Activated CD8-positive, alpha-beta T cell treated with anti-CD3 and anti-CD28 coated beads for 36 hours (primary cell): ENCODE measurements at regions not wholly inside any gene's neighbourhood (a gene's known extent, or its start where the extent isn't known, plus 50 kb on each side); places are given as distances from the start of the nearest gene placed in this dataset.

Source experiments
- ATAC-seq: fragments of 200-7000 bp; cut with Tn5 transposase; one replicate; pipeline ENCODE4 v1.10.0; 2021; ENCODE audit warnings: mild to moderate bottlenecking, moderate library complexity
- CTCF ChIA-PET: fragments of 350-600 bp; sonication (Branson Sonifier 250); formaldehyde crosslinking; loops from one replicate; lab custom pipeline; 2021; ENCODE audit warnings: antibody characterized with exemption; lab: Charles Lee
- POLR2A ChIA-PET: fragments of 350-600 bp; sonication (Branson Sonifier 250); formaldehyde crosslinking; loops from one replicate; lab custom pipeline; 2021; ENCODE audit warnings: antibody characterized with exemption; lab: Charles Lee
- DNase-seq: peaks from one replicate; pipeline ENCODE4 v3.0.0-alpha.2; 2020
- H3K27ac Mint-ChIP-seq: one replicate; pipeline ENCODE4 v1.8.0; 2021; ENCODE audit warnings: mild to moderate bottlenecking, mixed read lengths
- H3K27me3 Mint-ChIP-seq: one replicate; pipeline ENCODE4 v1.8.0; 2021; ENCODE audit warnings: mixed read lengths
- H3K36me3 Mint-ChIP-seq: one replicate; pipeline ENCODE4 v1.8.0; 2021; ENCODE audit warnings: low read depth, mixed read lengths
- H3K4me1 Mint-ChIP-seq: one replicate; pipeline ENCODE4 v1.8.0; 2021; ENCODE audit warnings: low read depth, mixed read lengths
- H3K4me3 Mint-ChIP-seq: one replicate; pipeline ENCODE4 v1.8.0; 2021; ENCODE audit warnings: mild to moderate bottlenecking, moderate library complexity, mixed read lengths
- H3K9me3 Mint-ChIP-seq: one replicate; pipeline ENCODE4 v1.8.0; 2021; ENCODE audit warnings: mixed read lengths
- CTCF ChIP-seq: fragments of 200-600 bp; IDR thresholded peaks from one replicate; pipeline ENCODE4 v1.8.0; 2022; ENCODE audit warnings: antibody characterized with exemption, mild to moderate bottlenecking
- intact Hi-C: fragments of 100-400 bp; cut with micrococcal nuclease; formaldehyde crosslinking; loops from one replicate; pipeline ENCODE4 v1.10.0; 2022

GRCh38 chr4:34935739-34936138, 1308.6 kb downstream of the ARAP2 start:
- no peak for TF ChIP-seq CTCF
- ChIA-PET POLR2A (no interaction called here), CTCF (no interaction called here)
- intact Hi-C loops: no loop called here
- H3K27ac Mint-ChIP-seq: no peak overlapping the region
- H3K9me3 Mint-ChIP-seq: peaks cover 8% of the 10 kb centered on the region
- ATAC-seq (no peak), DNase-seq (no peak)
- H3K27me3 Mint-ChIP-seq: no peaks in the 10 kb centered on the region
- H3K36me3 Mint-ChIP-seq: no peaks in the 10 kb centered on the region
- no peak overlapping the region for H3K4me3 Mint-ChIP-seq
- H3K4me1 Mint-ChIP-seq: no peaks in the 10 kb centered on the region

DNA sequence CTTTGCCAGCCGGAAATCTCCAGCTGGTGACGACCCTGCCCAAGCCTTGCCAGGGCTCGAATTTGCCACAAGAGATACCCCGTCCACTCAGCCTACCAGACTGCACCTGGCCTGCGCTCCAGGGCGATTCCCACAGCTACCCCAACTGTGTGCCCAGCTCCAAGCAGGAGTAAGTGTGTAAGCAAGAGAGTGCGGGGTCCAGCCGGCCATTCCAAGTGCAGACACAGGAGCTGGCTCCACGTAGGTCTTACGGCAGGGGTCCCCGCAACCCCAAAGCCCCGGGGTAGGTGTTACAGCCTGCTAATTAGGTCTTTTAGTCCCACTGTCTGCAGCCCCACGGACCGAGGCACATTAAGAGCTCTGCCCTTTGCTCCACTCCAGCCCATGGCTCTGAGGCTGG, 1305.2 kb downstream of the ARAP2 start:
- intact Hi-C loops: no loop called here
- ChIA-PET CTCF (interaction anchor here (0.7 kb wide), 1 partner anchor 12 kb away, joined by 3 read pairs; no protein-coding TSS in a partner anchor), POLR2A (no interaction called here)
- Mint-ChIP-seq H3K36me3 (no peaks in the 10 kb centered on the region), H3K27me3 (no peaks in the 10 kb centered on the region), H3K9me3 (peaks cover 3% of the 10 kb centered on the region), H3K4me3 (no peak overlapping the region), H3K27ac (no peak overlapping the region), H3K4me1 (no peaks in the 10 kb centered on the region)
- no peak for ATAC-seq
- no peak for DNase-seq
- no peak for TF ChIP-seq CTCF

DNA sequence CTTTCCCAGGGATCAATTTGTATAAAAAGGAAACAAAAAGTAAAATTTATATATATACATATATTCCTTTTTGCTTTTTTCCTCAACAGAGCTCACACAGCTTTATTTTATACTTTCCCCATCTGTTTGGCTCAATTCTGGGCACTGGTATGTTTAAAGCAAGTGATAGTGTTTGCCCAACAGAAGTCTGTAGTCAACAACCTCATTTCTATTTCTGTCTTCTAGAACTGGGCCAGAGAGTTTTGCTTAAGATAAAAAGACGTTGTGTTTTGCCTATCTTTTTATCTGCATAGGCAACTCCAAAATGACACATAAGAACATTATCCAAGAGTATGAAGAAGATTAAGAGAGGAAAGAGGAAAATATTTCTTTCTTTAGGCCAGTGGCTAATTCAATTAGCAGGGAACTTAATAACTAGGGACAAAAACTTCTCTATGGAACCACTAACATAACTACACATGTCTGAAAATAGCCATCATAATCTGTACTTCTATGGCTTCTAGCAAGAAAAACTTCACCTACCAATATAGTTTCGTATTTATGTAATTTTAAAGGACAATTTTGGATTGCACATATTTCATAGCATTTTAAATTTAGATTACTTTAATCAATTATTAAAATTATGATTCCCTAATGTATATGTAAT, 1300.5 kb downstream of the ARAP2 start:
- Mint-ChIP-seq H3K4me3 (no peak overlapping the region), H3K27me3 (no peaks in the 10 kb centered on the region), H3K36me3 (no peaks in the 10 kb centered on the region), H3K4me1 (no peaks in the 10 kb centered on the region), H3K27ac (no peak overlapping the region), H3K9me3 (peaks cover 2% of the 10 kb centered on the region)
- ChIA-PET CTCF (no interaction called here), POLR2A (no interaction called here)
- intact Hi-C loops: no loop called here
- ATAC-seq (no peak), DNase-seq (no peak)
- TF ChIP-seq CTCF: no peak

- DNase-seq (no peak), ATAC-seq (no peak)
- no peaks in the 10 kb centered on the region for H3K27me3 Mint-ChIP-seq
- intact Hi-C loops: no loop called here
- H3K9me3 Mint-ChIP-seq: peaks cover 2% of the 10 kb centered on the region
- H3K36me3 Mint-ChIP-seq: no peaks in the 10 kb centered on the region
- ChIA-PET POLR2A (interaction anchor here (0.6 kb wide), 1 partner anchor 14 kb away, joined by 3 read pairs; no protein-coding TSS in a partner anchor), CTCF (interaction anchor here (1.4 kb wide), 1 partner anchor 12 kb away, joined by 3 read pairs; no protein-coding TSS in a partner anchor)
- H3K4me1 Mint-ChIP-seq: no peaks in the 10 kb centered on the region
- TF ChIP-seq CTCF: no peak
- H3K27ac Mint-ChIP-seq: no peak overlapping the region
- no peak overlapping the region for H3K4me3 Mint-ChIP-seq
Observed at GRCh38 chr4:34950926-34951325, 1293.4 kb downstream of the ARAP2 start.

GRCh38 chr4:34953145-34953799, 1291.0 kb downstream of the ARAP2 start:
- ChIA-PET CTCF (no interaction called here), POLR2A (no interaction called here)
- intact Hi-C loops: no loop called here
- DNase-seq (no peak), ATAC-seq (no peak)
- Mint-ChIP-seq H3K27ac (no peak overlapping the region), H3K9me3 (peaks cover 2% of the 10 kb centered on the region), H3K4me1 (no peaks in the 10 kb centered on the region), H3K36me3 (no peaks in the 10 kb centered on the region), H3K4me3 (no peak overlapping the region), H3K27me3 (no peaks in the 10 kb centered on the region)
- no peak for TF ChIP-seq CTCF
